ENCODE measurements at regions not wholly inside any gene's neighbourhood (a gene's known extent, or its start where the extent isn't known, plus 50 kb on each side); places are given as distances from the start of the nearest gene placed in this dataset.
"Not testable (repeated sequence)": the region's sequence is repeated elsewhere in the genome, so short reads cannot be mapped to it uniquely, and the experiment has no call there.

- H3K9me3 Mint-ChIP-seq; H3K4me3 Mint-ChIP-seq; H3K36me3 Mint-ChIP-seq (ENCODE audit: low read depth); intact Hi-C loops (cut with micrococcal nuclease); H3K27ac Mint-ChIP-seq; H3K4me1 Mint-ChIP-seq (ENCODE audit: low read depth); H3K27me3 Mint-ChIP-seq: not testable (repeated sequence)
These were observed 101.3 kb upstream of the HAO2 start for GRCh38 chr1:119267288-119267687.

GRCh38 chr1:119268879-119269278 is 99.7 kb upstream of the HAO2 start:
- Mint-ChIP-seq H3K9me3 (no peaks in the 10 kb centered on the region), H3K27me3 (peaks cover 7% of the 10 kb centered on the region), H3K4me3 (no peak overlapping the region), H3K27ac (no peak overlapping the region), H3K4me1 (ENCODE audit: low read depth) (no peaks in the 10 kb centered on the region), H3K36me3 (ENCODE audit: low read depth) (no peaks in the 10 kb centered on the region)
- intact Hi-C loops (cut with micrococcal nuclease): no loop called here

GRCh38 chr1:119275145-119276134 is 93.1 kb upstream of the HAO2 start:
- Mint-ChIP-seq H3K9me3 (no peaks in the 10 kb centered on the region), H3K4me3 (no peak overlapping the region), H3K36me3 (ENCODE audit: low read depth) (no peaks in the 10 kb centered on the region), H3K4me1 (ENCODE audit: low read depth) (no peaks in the 10 kb centered on the region), H3K27me3 (peaks cover 8% of the 10 kb centered on the region), H3K27ac (no peak overlapping the region)
- intact Hi-C loops (cut with micrococcal nuclease): loop anchor here (1.0 kb wide), 1 partner anchor 92 kb away; no protein-coding TSS in a partner anchor

GRCh38 chr1:119276558-119276957 is 92.0 kb upstream of the HAO2 start:
- Mint-ChIP-seq H3K27ac (no peak overlapping the region), H3K27me3 (peaks cover 11% of the 10 kb centered on the region), H3K4me3 (no peak overlapping the region), H3K4me1 (ENCODE audit: low read depth) (no peaks in the 10 kb centered on the region), H3K9me3 (no peaks in the 10 kb centered on the region), H3K36me3 (ENCODE audit: low read depth) (no peaks in the 10 kb centered on the region)
- intact Hi-C loops (cut with micrococcal nuclease): no loop called here

- intact Hi-C loops (cut with micrococcal nuclease): no loop called here
- Mint-ChIP-seq H3K4me1 (ENCODE audit: low read depth) (no peaks in the 10 kb centered on the region), H3K36me3 (ENCODE audit: low read depth) (no peaks in the 10 kb centered on the region), H3K9me3 (no peaks in the 10 kb centered on the region), H3K27ac (no peak overlapping the region), H3K4me3 (no peak overlapping the region), H3K27me3 (peaks cover 5% of the 10 kb centered on the region)
These were observed 88.9 kb upstream of the HAO2 start for GRCh38 chr1:119279456-119280381.

DNA sequence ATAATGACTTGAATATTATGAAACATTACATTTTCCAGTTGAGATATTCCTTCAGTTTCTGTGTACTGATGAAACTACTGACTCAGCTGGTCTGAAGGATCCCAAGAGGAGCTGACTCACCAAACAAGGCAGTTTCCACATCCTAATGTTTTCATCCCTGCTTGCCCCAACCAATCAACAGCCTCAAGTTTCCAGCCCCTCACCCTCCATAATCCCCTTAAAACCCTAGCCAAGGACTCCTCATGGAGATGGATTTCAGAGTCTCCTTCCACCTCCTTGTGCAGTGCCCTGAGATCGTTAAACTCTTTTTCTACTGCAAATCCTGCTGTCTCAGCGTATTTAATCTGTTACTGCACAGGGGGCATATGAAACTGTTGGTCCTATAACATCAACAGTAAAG is 83.1 kb upstream of the HAO2 start:
- H3K27ac Mint-ChIP-seq: no peak overlapping the region
- H3K4me3 Mint-ChIP-seq: no peak overlapping the region
- H3K4me1 Mint-ChIP-seq (ENCODE audit: low read depth): no peaks in the 10 kb centered on the region
- intact Hi-C loops (cut with micrococcal nuclease): no loop called here
- no peaks in the 10 kb centered on the region for H3K36me3 Mint-ChIP-seq (ENCODE audit: low read depth)
- H3K27me3 Mint-ChIP-seq: peaks cover 3% of the 10 kb centered on the region
- no peaks in the 10 kb centered on the region for H3K9me3 Mint-ChIP-seq

DNA sequence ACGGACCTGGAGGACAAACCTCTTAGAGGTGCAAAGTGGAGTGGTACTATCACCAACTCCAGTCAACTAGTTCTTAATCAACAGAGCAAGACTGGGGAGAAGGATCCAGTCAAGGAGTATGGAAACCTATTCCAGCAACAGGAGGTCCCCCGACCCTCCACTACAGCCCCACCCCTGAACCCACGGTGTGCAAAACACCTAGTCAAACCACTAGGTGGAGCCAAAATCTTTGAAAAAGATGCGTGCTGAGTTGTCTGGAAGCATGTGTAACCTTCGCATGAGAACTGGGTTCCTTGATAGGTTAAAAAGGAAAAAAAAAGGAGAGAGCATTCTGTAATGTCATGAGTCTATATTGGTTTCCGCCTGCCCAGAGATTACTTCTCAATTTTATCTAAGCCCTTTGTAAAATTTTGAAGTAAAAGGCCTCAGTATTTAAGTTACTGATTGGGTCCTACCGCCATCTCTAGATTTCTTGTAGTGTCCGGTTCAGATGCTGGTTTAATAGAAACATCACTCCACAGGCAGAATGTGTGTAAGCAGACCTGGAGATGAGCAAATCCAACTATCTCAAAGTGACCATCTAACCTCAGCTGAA is 81.9 kb upstream of the HAO2 start:
- Mint-ChIP-seq H3K36me3 (ENCODE audit: low read depth) (no peaks in the 10 kb centered on the region), H3K4me3 (no peak overlapping the region), H3K9me3 (no peaks in the 10 kb centered on the region), H3K4me1 (ENCODE audit: low read depth) (no peaks in the 10 kb centered on the region), H3K27ac (no peak overlapping the region), H3K27me3 (peaks cover 1% of the 10 kb centered on the region)
- intact Hi-C loops (cut with micrococcal nuclease): no loop called here

DNA sequence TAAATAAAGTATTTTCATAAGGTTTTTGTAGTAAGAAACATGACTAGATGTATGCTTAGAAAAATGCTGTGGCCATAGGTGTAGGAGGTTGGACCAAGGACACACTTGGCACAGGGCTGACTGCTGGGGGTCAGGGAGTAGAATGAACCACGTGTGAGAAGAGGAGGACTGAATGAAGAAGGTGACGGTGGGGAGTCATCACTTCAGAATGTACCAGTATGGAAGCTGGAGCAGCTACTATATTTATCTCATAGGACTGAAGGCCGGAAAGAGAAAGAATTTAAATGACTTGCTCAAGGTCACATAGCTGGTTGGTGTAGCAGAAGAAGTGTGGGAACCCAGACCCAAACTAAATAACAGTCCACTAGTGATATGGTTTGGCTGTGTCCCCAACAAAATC is 79.8 kb upstream of the HAO2 start:
- no peaks in the 10 kb centered on the region for H3K36me3 Mint-ChIP-seq (ENCODE audit: low read depth)
- peaks cover 1% of the 10 kb centered on the region for H3K27me3 Mint-ChIP-seq
- H3K27ac Mint-ChIP-seq: no peak overlapping the region
- H3K9me3 Mint-ChIP-seq: no peaks in the 10 kb centered on the region
- no peaks in the 10 kb centered on the region for H3K4me1 Mint-ChIP-seq (ENCODE audit: low read depth)
- intact Hi-C loops (cut with micrococcal nuclease): no loop called here
- H3K4me3 Mint-ChIP-seq: no peak overlapping the region

DNA sequence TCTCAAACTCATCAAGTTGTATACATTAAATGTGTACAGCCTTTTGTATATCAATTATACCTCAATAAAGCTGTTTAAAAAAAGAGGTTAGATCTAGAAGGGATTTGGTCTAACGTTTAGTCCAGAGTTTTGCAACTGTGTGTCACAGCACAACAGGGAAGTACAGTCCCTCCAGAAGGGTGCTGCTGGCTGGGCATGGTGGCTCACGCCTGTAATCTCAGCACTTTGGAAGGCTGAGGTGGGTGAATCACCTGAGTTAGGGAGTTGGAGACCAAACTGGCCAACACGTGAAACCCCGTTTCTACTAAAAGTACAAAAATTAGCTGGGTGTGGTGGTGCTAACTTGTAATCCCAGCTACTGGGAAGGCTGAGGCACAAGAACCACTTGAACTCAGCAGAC is 78.3 kb upstream of the HAO2 start:
- Mint-ChIP-seq H3K27me3 (peaks cover 1% of the 10 kb centered on the region), H3K9me3 (no peaks in the 10 kb centered on the region), H3K4me1 (ENCODE audit: low read depth) (no peaks in the 10 kb centered on the region), H3K4me3 (no peak overlapping the region), H3K36me3 (ENCODE audit: low read depth) (no peaks in the 10 kb centered on the region), H3K27ac (no peak overlapping the region)
- intact Hi-C loops (cut with micrococcal nuclease): no loop called here

- H3K9me3 Mint-ChIP-seq: no peaks in the 10 kb centered on the region
- no peak overlapping the region for H3K4me3 Mint-ChIP-seq
- peaks cover 3% of the 10 kb centered on the region for H3K27me3 Mint-ChIP-seq
- H3K27ac Mint-ChIP-seq: no peak overlapping the region
- no peaks in the 10 kb centered on the region for H3K4me1 Mint-ChIP-seq (ENCODE audit: low read depth)
- intact Hi-C loops (cut with micrococcal nuclease): no loop called here
- no peaks in the 10 kb centered on the region for H3K36me3 Mint-ChIP-seq (ENCODE audit: low read depth)
These were observed 76.9 kb upstream of the HAO2 start for GRCh38 chr1:119291611-119292206.

GRCh38 chr1:119293797-119294196 is 74.8 kb upstream of the HAO2 start:
- H3K27me3 Mint-ChIP-seq: peaks cover 1% of the 10 kb centered on the region
- intact Hi-C loops (cut with micrococcal nuclease): no loop called here
- H3K36me3 Mint-ChIP-seq (ENCODE audit: low read depth): no peaks in the 10 kb centered on the region
- H3K4me3 Mint-ChIP-seq: no peak overlapping the region
- no peaks in the 10 kb centered on the region for H3K9me3 Mint-ChIP-seq
- H3K4me1 Mint-ChIP-seq (ENCODE audit: low read depth): no peaks in the 10 kb centered on the region
- H3K27ac Mint-ChIP-seq: no peak overlapping the region

DNA sequence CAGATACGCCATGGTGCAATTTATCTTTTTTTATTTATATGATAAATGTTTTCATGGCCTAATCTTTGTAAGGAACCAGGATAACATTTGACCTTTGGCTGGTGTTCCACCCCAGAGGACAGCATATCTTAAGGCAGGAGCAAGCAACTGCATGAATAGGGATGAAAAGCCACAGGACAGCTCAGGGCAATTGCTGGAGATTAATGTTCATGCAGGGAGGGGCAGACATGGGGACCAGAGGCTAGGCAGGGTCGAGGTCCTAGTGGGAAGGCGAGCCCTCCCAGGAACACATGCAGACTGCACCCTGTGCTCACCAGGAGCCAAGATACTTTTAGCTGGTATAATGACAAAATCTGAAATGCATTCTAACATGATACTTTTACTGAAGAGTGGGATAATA is 74.4 kb upstream of the HAO2 start:
- Mint-ChIP-seq H3K9me3 (no peaks in the 10 kb centered on the region), H3K27me3 (peaks cover 1% of the 10 kb centered on the region), H3K36me3 (ENCODE audit: low read depth) (no peaks in the 10 kb centered on the region), H3K27ac (no peak overlapping the region), H3K4me1 (ENCODE audit: low read depth) (no peaks in the 10 kb centered on the region), H3K4me3 (no peak overlapping the region)
- intact Hi-C loops (cut with micrococcal nuclease): no loop called here

GRCh38 chr1:119294722-119295121 is 73.9 kb upstream of the HAO2 start:
- H3K4me1 Mint-ChIP-seq (ENCODE audit: low read depth): no peaks in the 10 kb centered on the region
- intact Hi-C loops (cut with micrococcal nuclease): no loop called here
- H3K27ac Mint-ChIP-seq: no peak overlapping the region
- H3K27me3 Mint-ChIP-seq: peaks cover 3% of the 10 kb centered on the region
- H3K4me3 Mint-ChIP-seq: no peak overlapping the region
- no peaks in the 10 kb centered on the region for H3K9me3 Mint-ChIP-seq
- H3K36me3 Mint-ChIP-seq (ENCODE audit: low read depth): no peaks in the 10 kb centered on the region

Data from dendritic cell treated with granulocyte-macrophage colony-stimulating factor and Interleukin-4, amounts not matched to agents 40 ng/mL and 50 ng/mL, for 4 days (primary cell).